ENCODE measurements at regions not wholly inside any gene's neighbourhood (a gene's known extent, or its start where the extent isn't known, plus 50 kb on each side); places are given as distances from the start of the nearest gene placed in this dataset.

GRCh38 chr16:86970279-86970678, 346.9 kb downstream of the C16orf95 start:
- TF ChIP-seq CTCF (IDR thresholded peaks at IDR 0.05; ENCODE audit: insufficient read depth, low read depth, low read length) (no peak), EZH2 (IDR thresholded peaks at IDR 0.05; ENCODE audit: insufficient read depth, low read length) (no peak)

Data from astrocyte (in vitro differentiated cells and primary cell).